GM19455 (cell line): ENCODE measurements at regions not wholly inside any gene's neighbourhood (a gene's known extent, or its start where the extent isn't known, plus 50 kb on each side); places are given as distances from the start of the nearest gene placed in this dataset.

Experiments used
- ATAC-seq: cut with Tn5 transposase; IDR thresholded peaks from one replicate; pipeline ENCODE4 v1.9.1; 2021; ENCODE audit not compliant: unreplicated experiment

DNA sequence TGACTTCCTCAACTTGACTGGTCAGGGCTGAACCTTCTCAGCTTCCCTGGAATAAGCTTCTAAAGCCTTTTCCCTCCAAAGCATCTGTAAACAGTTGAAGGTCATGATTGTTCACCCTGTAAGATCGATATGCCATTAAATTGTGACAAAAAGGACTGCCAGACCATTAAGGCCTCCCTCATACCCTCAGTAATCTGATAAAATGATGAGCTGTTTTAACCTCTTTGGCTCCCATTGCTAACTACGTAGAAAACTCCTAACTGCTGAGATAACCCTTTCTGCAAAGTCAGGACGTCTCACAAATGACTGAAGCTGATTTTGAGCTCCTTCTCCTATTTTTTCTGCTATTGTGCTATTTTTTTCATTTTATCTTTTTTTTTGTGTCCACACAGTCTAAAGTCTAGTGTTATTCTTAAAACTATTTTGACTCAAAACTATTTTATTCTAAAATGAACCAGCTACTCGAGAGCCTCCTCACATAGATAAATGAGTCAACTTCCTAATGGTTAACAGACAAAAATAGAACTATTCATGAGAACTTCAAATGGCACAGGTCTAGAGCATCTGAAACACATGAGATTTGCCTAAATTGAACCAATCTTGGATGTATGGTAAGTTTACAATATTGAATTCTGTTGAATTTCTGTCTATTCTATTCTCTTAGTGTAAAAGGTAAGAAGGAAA, 395.6 kb upstream of the TLE4 start:
- ATAC-seq, result no peak

DNA sequence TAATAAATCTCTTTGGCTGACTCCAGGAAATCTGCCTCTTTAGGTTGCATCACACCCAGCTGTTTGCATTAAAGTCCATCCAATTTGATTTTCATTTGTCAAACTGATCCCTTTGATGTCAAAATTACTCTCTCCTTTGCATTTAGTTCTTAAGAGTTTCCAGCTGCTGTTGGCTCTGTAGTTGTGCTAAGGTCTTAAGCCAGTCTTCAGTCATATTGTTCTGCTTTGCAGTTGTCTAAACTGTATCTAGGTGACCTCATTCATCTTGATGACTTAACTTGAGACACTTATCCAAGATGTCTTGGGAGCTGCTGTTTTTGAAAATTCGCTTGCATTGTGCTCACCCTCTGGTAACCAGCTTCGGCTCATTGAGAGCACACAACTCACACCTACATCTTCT, 386.9 kb upstream of the TLE4 start:
- no peak for ATAC-seq

DNA sequence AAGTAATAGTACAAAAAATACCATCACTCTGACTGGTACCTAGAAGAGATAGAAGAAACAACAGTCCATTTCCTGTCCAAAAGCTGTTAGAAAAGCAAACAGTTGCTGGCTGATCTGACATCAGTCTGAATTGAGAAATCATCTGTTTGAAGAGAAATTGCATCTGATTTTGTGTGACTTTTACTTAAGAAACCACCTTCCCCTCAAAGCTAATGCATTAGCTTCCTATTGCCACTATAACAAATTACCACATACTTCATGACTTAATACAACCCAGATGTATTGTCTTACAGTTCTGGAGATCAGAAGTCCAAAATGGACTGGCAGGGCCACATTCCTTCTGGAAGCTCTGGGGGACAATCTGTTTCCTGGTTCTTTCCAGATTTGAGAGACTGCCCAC, 385.9 kb upstream of the TLE4 start:
- ATAC-seq, result no peak

DNA sequence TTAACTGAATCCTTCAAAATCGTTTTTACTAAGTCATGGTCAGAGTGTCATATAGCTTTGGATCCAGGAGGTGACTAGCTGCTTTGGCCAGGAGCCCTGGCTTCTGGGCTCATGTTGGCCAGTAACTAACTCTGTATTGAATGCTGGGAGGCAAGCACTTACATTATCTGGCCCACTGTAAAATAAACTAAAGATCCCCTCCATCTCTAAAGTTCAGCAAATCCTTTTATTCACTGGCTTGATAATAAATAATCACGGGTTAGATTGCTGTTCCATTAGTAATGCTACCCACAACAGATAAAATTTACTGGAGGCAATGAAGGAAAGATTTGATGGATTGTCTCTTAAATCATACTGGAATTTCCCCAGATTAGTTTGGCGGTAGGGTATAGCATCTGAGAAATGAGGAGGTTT, 382.2 kb upstream of the TLE4 start:
- no peak for ATAC-seq

DNA sequence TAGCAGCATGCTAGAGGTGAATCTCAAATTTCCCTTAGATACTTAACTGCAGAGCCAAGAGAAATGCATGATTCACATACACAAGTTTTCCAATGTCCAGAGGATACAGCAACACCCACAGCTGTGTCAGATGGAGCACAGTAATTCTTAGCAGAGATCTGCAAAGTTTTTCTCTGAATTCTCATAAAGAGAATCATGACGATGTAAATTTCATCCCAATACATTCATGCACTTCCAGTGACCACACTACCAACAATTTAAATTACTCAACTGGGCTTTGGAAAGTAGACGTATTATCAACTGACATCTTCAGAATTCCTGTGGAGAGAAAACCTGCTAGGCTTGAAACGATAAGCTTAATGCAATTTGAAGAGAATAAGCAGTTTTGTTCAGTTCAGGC, 378.8 kb upstream of the TLE4 start:
- ATAC-seq, result no peak

GRCh38 chr9:79193501-79194223, 378.1 kb upstream of the TLE4 start:
- no peak for ATAC-seq

DNA sequence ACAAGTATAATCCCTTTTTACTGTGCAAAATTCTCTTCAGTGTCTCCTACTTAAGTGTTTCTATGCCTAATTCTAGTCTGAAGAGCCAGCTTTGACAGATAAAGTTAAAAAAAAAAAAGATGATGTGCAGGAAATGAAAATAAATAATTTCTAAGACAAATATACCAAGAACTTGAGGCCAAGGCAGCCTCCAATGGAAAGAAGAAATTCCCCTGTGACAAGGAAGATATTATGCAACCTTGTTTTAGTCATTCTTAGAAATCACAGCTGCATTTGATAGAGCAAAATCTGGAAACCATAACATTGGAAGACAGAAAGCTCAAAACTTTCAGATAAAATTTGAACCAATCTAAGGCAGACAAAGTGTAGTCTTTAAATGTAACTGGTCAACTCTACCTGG, 375.9 kb upstream of the TLE4 start:
- ATAC-seq, result no peak

GRCh38 chr9:79196606-79197005, 375.2 kb upstream of the TLE4 start:
- ATAC-seq, result no peak

- no peak for ATAC-seq
Observed at GRCh38 chr9:79200336-79200735, 371.4 kb upstream of the TLE4 start.

- no peak for ATAC-seq
Observed at GRCh38 chr9:79201636-79202035, 370.1 kb upstream of the TLE4 start.

DNA sequence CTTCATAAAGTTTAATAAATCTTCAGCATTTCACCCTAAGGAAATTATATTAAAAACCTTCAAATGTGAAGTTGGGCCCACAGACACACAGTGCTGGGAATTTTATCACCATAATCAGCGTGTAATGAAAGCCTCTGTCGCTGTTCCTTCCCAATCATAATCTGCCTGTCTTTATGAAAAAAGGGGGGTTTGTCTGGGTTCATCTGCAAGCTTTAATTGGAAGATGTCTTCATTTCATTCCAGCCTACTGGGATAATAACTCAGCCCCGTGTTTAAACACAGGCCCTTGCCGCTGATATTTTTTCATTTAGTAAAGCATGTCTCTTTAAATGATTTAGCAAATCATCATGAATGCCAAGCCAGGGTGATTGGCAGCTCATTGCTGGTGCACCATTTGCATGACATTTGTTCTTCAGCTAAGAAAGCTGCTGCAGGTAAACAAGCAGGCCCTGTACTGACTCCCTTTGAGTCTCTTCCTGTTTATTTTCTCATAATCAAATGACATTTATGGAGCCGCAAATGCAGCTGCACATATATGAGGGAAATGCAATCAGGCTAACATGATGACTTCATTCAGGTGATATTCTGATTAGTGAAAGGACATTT, 362.9 kb upstream of the TLE4 start:
- ATAC-seq, result no peak

DNA sequence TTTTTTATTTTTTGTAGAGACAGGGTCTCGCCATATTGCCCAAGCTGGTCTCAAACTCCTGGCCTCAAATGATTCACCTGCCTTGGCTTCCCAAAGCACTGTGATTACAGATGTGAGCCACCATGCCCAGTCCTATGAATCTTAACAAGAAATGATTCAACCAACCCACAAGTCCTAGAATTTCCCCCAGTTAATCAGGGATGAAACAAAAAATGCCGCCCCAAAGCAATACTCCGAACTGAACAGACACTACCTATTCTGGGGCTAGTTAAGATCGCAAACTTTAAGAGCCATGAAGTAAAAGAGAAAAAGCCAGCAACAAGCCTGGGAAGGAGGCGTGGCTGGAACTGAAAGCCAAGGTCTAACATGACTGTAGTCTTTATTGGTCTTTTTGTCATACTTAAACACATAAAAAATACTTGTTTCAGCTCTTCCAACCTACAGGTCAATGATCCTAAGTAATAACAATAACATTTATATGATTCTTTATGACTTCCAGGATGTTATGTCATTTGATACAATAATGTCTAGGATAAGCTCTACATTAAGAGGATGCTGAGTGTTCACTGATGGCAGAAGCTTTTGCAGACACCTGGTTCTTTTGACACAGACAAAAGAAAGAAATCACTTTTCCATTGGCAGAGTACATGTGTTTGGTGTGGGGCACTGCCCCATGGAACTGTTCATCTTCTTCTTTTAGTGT, 361.1 kb upstream of the TLE4 start:
- ATAC-seq, result no peak

GRCh38 chr9:79213417-79214125, 358.2 kb upstream of the TLE4 start:
- ATAC-seq, result no peak

- no peak for ATAC-seq
Observed at GRCh38 chr9:79215821-79216220, 355.9 kb upstream of the TLE4 start.

DNA sequence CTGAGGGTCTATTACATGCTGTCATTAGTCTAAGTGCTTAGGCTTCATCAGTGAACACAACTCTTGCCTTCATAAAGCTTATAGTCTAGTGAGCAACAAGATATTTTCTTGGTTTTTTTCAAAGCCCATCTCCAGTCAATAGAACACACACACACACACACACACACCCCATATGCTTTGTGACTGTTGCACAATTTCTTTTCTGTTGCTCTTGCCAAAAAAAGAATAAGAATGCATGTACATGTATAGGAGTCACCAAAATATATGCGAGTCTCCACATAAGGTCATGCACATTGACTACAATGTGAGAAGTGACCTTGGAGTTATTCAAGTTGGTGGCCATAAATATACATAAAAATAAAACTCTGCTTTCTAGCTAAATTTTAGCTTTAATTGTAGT, 351.5 kb upstream of the TLE4 start:
- ATAC-seq, result no peak

DNA sequence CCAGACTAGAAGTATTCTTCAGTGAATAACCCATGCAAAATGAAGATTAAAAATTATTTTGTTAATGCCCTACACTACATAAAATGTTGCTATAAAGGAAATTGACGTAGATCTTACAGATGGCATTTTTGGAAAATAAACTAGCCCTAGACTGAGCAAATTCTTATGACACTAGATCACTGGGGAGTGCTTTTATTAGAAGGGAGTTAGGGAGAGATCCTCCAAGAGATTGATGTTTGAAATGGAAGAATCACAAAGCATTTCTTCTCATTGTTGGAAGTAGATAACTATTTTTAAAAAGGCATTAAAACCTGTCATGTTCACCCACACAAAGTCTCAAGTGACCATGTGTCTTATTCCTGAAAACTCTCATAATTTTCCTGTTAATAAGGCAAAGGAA, 351.1 kb upstream of the TLE4 start:
- ATAC-seq, result no peak

DNA sequence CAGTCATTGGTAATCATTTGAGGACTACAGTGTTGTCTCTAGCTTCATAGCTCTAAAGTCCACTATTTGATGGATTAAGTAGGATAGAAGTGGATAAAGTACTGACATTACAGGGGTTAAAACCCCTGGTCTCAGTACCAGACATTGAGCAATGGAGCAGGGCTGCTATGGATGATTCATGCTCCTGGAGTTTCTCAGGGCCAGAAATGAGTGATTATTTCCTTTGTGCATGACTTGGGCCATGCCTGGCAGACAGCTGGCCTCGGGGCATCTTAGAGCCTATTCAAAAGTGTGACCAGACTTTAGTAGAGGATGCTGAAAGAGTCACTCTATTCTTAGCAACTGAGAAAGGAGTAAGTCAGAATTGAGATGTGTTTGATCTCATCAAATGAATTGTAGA, 350.7 kb upstream of the TLE4 start:
- ATAC-seq, result no peak

DNA sequence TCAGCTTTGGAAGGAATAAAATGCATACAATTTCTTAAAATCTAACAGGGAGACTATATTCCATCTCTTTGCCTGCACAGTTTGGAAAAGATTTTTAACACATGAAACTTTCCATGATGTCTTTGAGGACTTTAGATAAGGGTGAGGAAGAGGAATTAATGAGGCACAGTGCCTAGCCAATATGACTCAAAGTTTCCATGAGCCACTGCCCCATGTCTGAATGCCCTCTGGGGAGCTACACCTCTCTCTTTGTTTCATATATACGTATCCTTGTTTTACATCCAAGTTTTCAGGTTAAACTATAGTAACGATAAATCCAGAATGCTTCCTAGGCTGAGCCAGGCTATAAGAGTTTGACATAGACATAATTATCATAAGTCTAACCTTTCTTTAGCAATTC, 349.3 kb upstream of the TLE4 start:
- no peak for ATAC-seq

DNA sequence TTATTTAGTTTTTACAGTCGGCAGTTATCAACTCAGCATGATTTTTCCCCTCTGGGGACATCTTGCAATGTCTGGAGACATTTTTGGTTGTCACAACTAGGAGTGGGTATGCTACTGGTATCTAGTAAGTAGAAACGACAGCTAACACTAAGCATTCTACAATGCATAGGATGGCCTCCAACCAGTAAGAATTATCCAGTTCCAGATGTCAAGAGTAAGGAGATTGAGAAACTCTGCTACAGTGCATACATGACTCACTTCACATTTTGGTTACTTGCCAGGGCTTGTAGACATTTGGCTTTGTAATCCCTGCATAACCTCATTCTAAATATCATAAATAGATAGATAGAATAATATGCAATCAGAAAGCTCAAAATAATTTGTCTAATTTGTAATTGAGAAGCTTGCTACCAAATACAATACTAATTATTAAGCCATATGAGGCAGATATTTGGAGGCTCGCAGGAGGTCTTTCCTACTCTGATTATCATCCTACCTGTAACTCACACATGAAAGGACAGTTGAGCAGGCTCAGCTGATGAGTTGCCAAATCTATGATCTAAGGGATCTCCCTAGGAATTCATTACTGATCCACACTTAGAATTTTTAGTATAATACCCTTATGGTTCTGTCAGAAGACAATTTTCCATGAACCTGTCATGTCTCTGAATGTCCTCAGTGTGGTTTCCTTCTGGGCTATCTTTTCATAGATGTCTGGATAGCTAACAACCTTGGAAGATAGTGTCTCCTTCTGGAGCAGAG, 346.9 kb upstream of the TLE4 start:
- no peak for ATAC-seq

DNA sequence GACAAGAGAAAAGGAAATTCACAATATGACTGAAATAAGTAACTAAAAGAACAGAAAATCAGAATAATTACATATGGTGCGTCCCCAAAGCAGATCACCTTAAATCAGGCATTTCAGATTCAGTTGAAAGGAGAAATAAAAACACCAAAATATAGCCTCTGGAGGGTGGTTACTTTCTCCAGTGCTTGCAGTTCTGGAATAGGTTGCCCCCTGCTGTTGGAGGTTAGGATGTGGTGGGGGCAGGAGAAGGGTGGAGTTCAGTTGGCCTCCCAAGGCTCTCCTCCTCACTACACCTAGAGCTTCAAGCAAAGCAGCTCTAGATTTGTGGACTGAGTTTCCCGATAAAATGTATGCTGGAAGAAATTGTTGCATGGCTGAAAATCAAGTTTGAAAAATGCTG, 338.2 kb upstream of the TLE4 start:
- peak; percentile 90 for ATAC-seq

DNA sequence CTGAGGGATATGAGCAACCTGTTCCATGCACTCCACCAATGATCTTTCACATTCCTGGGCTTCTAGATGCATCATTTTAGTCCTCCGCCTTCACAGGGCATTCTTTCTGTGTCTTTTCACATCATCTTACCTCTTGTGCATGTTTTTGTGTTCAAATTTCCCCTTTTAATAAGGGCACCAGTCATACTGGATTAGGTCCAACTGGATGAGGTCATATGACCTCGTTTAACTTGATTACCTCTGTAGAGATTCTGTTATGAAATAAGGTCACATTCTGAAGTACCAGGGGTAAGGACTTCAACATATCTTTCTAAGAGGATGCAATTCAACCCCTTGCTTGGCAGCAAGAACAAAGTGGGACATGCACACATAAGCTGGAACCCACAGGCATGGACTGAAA, 335.3 kb upstream of the TLE4 start:
- ATAC-seq, result no peak
